VCaP (cell line): ENCODE measurements at regions not wholly inside any gene's neighbourhood (a gene's known extent, or its start where the extent isn't known, plus 50 kb on each side); places are given as distances from the start of the nearest gene placed in this dataset.

ENCODE experiments used
- H3K27ac ChIP-seq: fragments of 450-650 bp; 2 replicates; pipeline ENCODE4 v1.5.1; 2017
- TF ChIP-seq, protein P1 (sequence below): fragments of 450-650 bp; conservative IDR thresholded peaks from 2 replicates; pipeline ENCODE4 v1.5.1; 2017; ENCODE audit warnings: mild to moderate bottlenecking, moderate library complexity

DNA sequence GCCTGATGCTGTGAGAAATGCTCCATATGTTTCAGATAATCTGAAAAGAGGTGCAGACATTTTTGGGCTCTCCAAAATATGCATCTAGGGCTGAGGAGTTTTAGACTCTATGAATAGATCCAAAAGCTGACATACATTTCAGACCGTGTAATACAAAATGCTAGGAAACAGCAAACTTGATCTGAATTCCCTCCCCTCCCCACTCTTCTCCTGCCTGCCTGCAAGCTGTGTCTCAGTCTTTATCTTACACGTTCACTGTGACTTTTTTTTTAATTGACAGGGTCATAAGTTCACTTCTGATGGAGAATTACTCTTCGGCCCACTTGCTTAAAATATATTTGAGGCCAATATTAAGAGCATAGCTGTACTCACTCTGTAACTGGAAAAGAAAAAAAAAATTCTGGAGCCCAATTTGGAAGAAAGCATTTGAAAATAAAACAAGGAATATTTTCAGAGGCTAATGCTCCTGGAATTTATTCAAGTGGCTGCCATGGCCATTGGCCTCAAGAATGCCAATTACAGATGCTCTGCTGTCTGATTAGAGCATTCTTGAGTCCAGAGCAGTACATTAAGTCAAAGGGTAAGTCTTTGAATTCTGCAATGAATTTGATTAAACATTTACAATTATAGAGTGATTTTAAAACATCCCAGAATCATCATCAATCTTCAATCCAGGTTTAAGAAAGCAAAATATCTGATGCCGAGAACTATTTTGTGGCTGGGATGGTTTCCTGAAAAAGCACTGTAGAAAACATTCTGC, 146.2 kb upstream of the SEMA6D start:
- TF ChIP-seq, protein P1, sequence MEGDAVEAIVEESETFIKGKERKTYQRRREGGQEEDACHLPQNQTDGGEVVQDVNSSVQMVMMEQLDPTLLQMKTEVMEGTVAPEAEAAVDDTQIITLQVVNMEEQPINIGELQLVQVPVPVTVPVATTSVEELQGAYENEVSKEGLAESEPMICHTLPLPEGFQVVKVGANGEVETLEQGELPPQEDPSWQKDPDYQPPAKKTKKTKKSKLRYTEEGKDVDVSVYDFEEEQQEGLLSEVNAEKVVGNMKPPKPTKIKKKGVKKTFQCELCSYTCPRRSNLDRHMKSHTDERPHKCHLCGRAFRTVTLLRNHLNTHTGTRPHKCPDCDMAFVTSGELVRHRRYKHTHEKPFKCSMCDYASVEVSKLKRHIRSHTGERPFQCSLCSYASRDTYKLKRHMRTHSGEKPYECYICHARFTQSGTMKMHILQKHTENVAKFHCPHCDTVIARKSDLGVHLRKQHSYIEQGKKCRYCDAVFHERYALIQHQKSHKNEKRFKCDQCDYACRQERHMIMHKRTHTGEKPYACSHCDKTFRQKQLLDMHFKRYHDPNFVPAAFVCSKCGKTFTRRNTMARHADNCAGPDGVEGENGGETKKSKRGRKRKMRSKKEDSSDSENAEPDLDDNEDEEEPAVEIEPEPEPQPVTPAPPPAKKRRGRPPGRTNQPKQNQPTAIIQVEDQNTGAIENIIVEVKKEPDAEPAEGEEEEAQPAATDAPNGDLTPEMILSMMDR: no peak
- no peak overlapping the region for H3K27ac ChIP-seq

DNA sequence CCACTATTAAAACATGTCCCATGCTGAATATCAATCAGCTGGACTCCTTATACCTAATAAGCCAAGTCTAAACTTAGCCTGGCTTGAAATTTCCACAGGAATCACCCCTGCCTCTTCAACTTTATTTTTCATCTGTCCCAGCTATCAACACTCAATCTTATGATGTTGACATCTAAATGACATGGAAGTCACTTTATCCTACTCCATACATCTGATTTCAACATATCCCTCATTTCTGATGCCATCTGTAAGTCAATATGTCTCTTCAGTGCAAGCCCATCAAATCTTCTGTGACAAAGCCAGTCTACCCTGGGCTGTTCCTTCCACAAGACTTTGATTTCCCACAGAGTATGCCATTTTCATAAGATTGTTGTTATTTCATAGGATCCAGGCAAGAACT, 143.6 kb upstream of the SEMA6D start:
- TF ChIP-seq, protein P1: no peak
- no peak overlapping the region for H3K27ac ChIP-seq

DNA sequence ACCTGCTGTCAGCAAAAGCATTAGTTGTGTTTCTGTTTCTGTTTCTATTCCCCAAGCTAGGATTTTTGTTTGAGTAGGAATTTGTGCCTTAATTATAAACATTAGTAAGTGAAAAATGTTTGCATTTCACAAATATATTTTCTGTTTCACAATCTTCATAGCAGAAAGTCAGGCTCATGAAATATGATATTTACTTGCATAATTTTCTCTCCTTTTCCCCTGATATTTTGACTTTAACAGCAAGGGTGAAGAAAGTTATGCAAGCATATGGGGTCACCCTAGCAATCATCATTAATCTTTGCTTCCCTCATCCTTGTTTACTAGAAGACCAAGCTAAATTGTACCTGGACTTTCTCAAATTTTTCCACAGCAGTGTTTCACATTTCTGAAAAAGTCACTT, 140.3 kb upstream of the SEMA6D start:
- H3K27ac ChIP-seq: no peak overlapping the region
- TF ChIP-seq, protein P1: no peak

DNA sequence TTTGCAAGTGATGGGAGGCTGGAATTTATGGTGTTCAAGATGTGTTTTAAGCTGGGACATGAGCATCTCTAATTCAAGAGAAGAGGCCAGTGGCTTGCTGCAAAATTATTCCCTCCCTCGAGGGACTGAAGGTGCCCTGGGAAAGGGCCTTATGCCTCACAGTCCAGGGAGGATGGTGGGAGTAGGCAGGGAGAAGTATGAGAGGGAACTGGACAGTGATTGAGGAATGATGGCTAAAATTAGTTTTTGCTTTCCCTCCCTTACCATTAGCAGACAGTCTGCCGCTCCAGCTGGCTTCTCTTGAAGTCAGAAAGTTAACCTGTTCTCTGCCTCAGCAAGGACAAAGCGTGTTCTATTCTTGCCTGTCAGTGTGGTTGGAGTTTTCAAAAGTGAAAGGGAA, 139.8 kb upstream of the SEMA6D start:
- TF ChIP-seq, protein P1: no peak
- no peak overlapping the region for H3K27ac ChIP-seq

DNA sequence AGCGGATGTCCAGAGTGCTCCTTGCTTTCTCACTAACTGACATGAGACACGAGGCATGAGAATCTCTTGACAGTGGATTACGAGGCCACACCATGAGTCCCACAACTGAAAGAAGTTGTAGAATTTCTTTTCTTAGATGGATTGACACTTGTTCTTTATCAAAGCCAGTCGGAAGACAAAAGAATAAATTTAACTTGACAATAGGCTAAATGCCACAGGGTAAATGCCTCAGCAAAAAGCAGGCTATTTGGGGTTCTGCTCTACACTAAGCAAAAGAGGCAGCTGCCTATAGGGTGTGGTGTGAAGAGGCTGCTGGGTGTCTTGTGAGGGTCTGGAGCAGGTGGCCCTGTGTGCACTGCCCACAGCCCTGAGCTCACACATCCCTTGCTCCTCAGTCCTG, 135.1 kb upstream of the SEMA6D start:
- TF ChIP-seq, protein P1: no peak
- no peak overlapping the region for H3K27ac ChIP-seq

DNA sequence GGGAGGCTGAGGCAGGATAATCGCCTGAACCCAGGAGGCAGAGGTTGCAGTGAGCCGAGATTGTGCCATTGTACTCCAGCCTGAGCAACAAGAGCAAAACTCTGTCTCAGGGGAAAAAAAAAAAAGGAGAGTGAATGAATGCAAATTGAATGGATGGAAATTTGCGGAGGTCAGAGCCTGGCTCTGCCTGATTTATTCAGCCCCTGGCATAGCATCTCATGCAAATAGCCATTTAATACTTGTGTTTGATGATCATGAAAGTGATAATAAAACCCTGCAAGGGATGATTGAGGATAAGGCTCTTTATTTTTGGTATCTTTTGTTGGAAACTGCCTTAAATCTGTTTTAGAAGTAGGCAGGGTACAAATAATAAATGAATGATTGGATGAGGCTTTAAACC, 133.0 kb upstream of the SEMA6D start:
- no peak overlapping the region for H3K27ac ChIP-seq
- TF ChIP-seq, protein P1: no peak

DNA sequence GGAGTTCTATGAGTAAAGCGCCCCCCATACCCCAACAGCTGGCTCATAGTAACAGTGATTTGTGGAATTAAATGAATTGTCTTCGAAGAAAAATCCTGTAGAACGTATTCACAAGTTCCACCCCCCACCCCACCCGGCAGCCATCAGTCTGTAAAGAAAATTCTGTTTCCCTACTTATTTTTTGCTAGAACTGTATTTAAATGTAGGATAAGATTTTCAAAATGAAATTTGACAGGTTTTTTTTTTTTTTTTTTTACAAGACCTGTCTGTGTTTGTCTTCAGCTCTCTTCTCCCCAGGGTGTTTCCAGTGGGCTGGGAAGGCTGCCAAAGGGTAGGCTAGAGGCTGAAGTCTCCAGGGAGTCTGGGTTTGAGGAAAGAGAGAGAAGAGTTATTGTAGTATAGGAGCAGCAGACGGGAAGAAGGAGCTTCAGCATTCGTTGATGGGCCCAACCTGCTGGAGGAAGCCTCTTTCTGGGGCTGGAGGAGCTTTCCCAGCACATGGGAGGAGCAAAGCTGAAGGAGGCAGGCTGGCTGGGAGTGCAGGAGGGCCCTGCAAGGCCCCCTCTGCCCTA, 130.6 kb upstream of the SEMA6D start:
- no peak overlapping the region for H3K27ac ChIP-seq

More for the DNA sequence above, 130.6 kb upstream of the SEMA6D start:
- TF ChIP-seq, protein P1: no peak
